ENCODE measurements at regions not wholly inside any gene's neighbourhood (a gene's known extent, or its start where the extent isn't known, plus 50 kb on each side); places are given as distances from the start of the nearest gene placed in this dataset.

- Histone ChIP-seq H3K4me1 (ENCODE audit: control insufficient read depth, insufficient read depth, low read length) (no peaks in the 10 kb centered on the region), H3K27me3 (replicated peaks; ENCODE audit: control insufficient read depth, insufficient read depth, low read length) (peaks cover 10% of the 10 kb centered on the region), H3K4me3 (ENCODE audit: low read length) (no peak overlapping the region), H3K9ac (ENCODE audit: low read length) (no peak overlapping the region), H3K9me3 (ENCODE audit: control insufficient read depth, low read length) (no peaks in the 10 kb centered on the region), H3K36me3 (ENCODE audit: control insufficient read depth, insufficient read depth, low read length, severe bottlenecking) (no peaks in the 10 kb centered on the region)
- DNase-seq (ENCODE audit: low read depth): no peak
Measured at GRCh38 chr9:1947438-1947837, 67.7 kb upstream of the SMARCA2 start.

GRCh38 chr9:1948541-1948940, 66.6 kb upstream of the SMARCA2 start:
- Histone ChIP-seq H3K27me3 (replicated peaks; ENCODE audit: control insufficient read depth, insufficient read depth, low read length) (peaks cover 10% of the 10 kb centered on the region), H3K4me1 (ENCODE audit: control insufficient read depth, insufficient read depth, low read length) (no peaks in the 10 kb centered on the region), H3K4me3 (ENCODE audit: low read length) (no peak overlapping the region), H3K9me3 (ENCODE audit: control insufficient read depth, low read length) (no peaks in the 10 kb centered on the region), H3K36me3 (ENCODE audit: control insufficient read depth, insufficient read depth, low read length, severe bottlenecking) (no peaks in the 10 kb centered on the region), H3K9ac (ENCODE audit: low read length) (no peak overlapping the region)
- no peak for DNase-seq (ENCODE audit: low read depth)

GRCh38 chr9:1951446-1951845, 63.7 kb upstream of the SMARCA2 start:
- H3K9ac ChIP-seq (ENCODE audit: low read length): no peak overlapping the region
- DNase-seq (ENCODE audit: low read depth): no peak
- peaks cover 10% of the 10 kb centered on the region for H3K27me3 ChIP-seq (replicated peaks; ENCODE audit: control insufficient read depth, insufficient read depth, low read length)
- H3K4me1 ChIP-seq (ENCODE audit: control insufficient read depth, insufficient read depth, low read length): no peaks in the 10 kb centered on the region
- no peak overlapping the region for H3K4me3 ChIP-seq (ENCODE audit: low read length)
- H3K9me3 ChIP-seq (ENCODE audit: control insufficient read depth, low read length): no peaks in the 10 kb centered on the region
- no peaks in the 10 kb centered on the region for H3K36me3 ChIP-seq (ENCODE audit: control insufficient read depth, insufficient read depth, low read length, severe bottlenecking)

- Histone ChIP-seq H3K4me3 (ENCODE audit: low read length) (no peak overlapping the region), H3K4me1 (ENCODE audit: control insufficient read depth, insufficient read depth, low read length) (no peaks in the 10 kb centered on the region), H3K27me3 (replicated peaks; ENCODE audit: control insufficient read depth, insufficient read depth, low read length) (peaks cover 10% of the 10 kb centered on the region), H3K9me3 (ENCODE audit: control insufficient read depth, low read length) (no peaks in the 10 kb centered on the region), H3K36me3 (ENCODE audit: control insufficient read depth, insufficient read depth, low read length, severe bottlenecking) (no peaks in the 10 kb centered on the region), H3K9ac (ENCODE audit: low read length) (no peak overlapping the region)
- no peak for DNase-seq (ENCODE audit: low read depth)
Measured at GRCh38 chr9:1952001-1952400, 63.1 kb upstream of the SMARCA2 start.

- Histone ChIP-seq H3K36me3 (ENCODE audit: control insufficient read depth, insufficient read depth, low read length, severe bottlenecking) (no peaks in the 10 kb centered on the region), H3K9ac (ENCODE audit: low read length) (no peak overlapping the region), H3K9me3 (ENCODE audit: control insufficient read depth, low read length) (no peaks in the 10 kb centered on the region), H3K27me3 (replicated peaks; ENCODE audit: control insufficient read depth, insufficient read depth, low read length) (peaks cover 10% of the 10 kb centered on the region), H3K4me1 (ENCODE audit: control insufficient read depth, insufficient read depth, low read length) (no peaks in the 10 kb centered on the region), H3K4me3 (ENCODE audit: low read length) (no peak overlapping the region)
- DNase-seq (ENCODE audit: low read depth): no peak
Measured at GRCh38 chr9:1954238-1954637, 60.9 kb upstream of the SMARCA2 start.

- DNase-seq (ENCODE audit: low read depth): no peak
- Histone ChIP-seq H3K4me3 (ENCODE audit: low read length) (no peak overlapping the region), H3K9me3 (ENCODE audit: control insufficient read depth, low read length) (no peaks in the 10 kb centered on the region), H3K4me1 (ENCODE audit: control insufficient read depth, insufficient read depth, low read length) (no peaks in the 10 kb centered on the region), H3K9ac (ENCODE audit: low read length) (no peak overlapping the region), H3K27me3 (replicated peaks; ENCODE audit: control insufficient read depth, insufficient read depth, low read length) (no peaks in the 10 kb centered on the region), H3K36me3 (ENCODE audit: control insufficient read depth, insufficient read depth, low read length, severe bottlenecking) (no peaks in the 10 kb centered on the region)
Measured at GRCh38 chr9:1956958-1957357, 58.2 kb upstream of the SMARCA2 start.

DNA sequence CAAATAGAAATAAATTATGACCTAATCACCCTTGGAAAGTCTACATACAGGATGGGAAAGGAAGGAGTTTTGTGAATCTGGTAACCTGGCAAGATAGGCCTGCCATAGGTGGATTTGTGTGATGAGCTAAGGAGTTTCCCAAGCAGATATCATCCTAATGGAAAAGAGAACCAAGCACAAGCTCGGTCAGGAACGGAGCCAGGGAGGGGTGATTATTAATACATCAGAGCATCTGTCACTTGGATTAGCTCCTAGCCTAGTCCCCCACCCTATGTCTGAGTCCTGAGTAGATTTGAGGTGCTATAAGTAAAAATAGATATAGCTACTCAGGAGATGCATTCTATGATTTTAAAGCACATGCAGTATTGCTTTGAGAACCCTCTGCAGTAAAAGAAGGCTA, 57.3 kb upstream of the SMARCA2 start:
- no peaks in the 10 kb centered on the region for H3K9me3 ChIP-seq (ENCODE audit: control insufficient read depth, low read length)
- H3K4me3 ChIP-seq (ENCODE audit: low read length): no peak overlapping the region
- H3K4me1 ChIP-seq (ENCODE audit: control insufficient read depth, insufficient read depth, low read length): no peaks in the 10 kb centered on the region
- no peak overlapping the region for H3K9ac ChIP-seq (ENCODE audit: low read length)
- no peak for DNase-seq (ENCODE audit: low read depth)
- no peaks in the 10 kb centered on the region for H3K36me3 ChIP-seq (ENCODE audit: control insufficient read depth, insufficient read depth, low read length, severe bottlenecking)
- no peaks in the 10 kb centered on the region for H3K27me3 ChIP-seq (replicated peaks; ENCODE audit: control insufficient read depth, insufficient read depth, low read length)

DNA sequence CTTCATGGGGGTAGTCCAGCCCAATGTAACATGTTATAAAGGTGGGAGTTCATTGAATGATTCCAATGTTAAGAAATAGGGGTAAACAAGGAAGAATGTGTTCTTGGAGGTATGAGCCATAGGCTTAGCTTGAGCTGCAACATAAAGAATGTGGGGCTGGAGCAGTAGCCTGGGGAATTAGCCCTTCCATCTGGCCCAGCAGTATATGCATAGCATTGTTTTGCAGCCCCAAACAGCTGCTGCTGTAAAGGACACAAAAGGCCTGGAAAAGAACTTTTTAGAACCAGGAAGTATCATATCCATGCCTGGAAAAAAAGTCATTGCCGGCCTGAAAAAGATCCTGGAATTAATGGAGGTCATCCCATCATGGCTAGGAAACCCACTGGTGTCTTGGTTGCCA, 55.8 kb upstream of the SMARCA2 start:
- no peaks in the 10 kb centered on the region for H3K9me3 ChIP-seq (ENCODE audit: control insufficient read depth, low read length)
- H3K27me3 ChIP-seq (replicated peaks; ENCODE audit: control insufficient read depth, insufficient read depth, low read length): no peaks in the 10 kb centered on the region
- H3K4me1 ChIP-seq (ENCODE audit: control insufficient read depth, insufficient read depth, low read length): no peaks in the 10 kb centered on the region
- H3K4me3 ChIP-seq (ENCODE audit: low read length): no peak overlapping the region
- H3K9ac ChIP-seq (ENCODE audit: low read length): no peak overlapping the region
- H3K36me3 ChIP-seq (ENCODE audit: control insufficient read depth, insufficient read depth, low read length, severe bottlenecking): no peaks in the 10 kb centered on the region
- no peak for DNase-seq (ENCODE audit: low read depth)

GRCh38 chr9:1960342-1961042, 54.7 kb upstream of the SMARCA2 start:
- no peaks in the 10 kb centered on the region for H3K36me3 ChIP-seq (ENCODE audit: control insufficient read depth, insufficient read depth, low read length, severe bottlenecking)
- no peak overlapping the region for H3K9ac ChIP-seq (ENCODE audit: low read length)
- no peak for DNase-seq (ENCODE audit: low read depth)
- no peaks in the 10 kb centered on the region for H3K9me3 ChIP-seq (ENCODE audit: control insufficient read depth, low read length)
- H3K4me3 ChIP-seq (ENCODE audit: low read length): no peak overlapping the region
- H3K27me3 ChIP-seq (replicated peaks; ENCODE audit: control insufficient read depth, insufficient read depth, low read length): no peaks in the 10 kb centered on the region
- no peaks in the 10 kb centered on the region for H3K4me1 ChIP-seq (ENCODE audit: control insufficient read depth, insufficient read depth, low read length)

GRCh38 chr9:1962122-1962521, 53.0 kb upstream of the SMARCA2 start:
- Histone ChIP-seq H3K9me3 (ENCODE audit: control insufficient read depth, low read length) (no peaks in the 10 kb centered on the region), H3K36me3 (ENCODE audit: control insufficient read depth, insufficient read depth, low read length, severe bottlenecking) (no peaks in the 10 kb centered on the region), H3K27me3 (replicated peaks; ENCODE audit: control insufficient read depth, insufficient read depth, low read length) (no peaks in the 10 kb centered on the region), H3K4me3 (ENCODE audit: low read length) (no peak overlapping the region), H3K4me1 (ENCODE audit: control insufficient read depth, insufficient read depth, low read length) (no peaks in the 10 kb centered on the region), H3K9ac (ENCODE audit: low read length) (no peak overlapping the region)
- DNase-seq (ENCODE audit: low read depth): no peak

DNA sequence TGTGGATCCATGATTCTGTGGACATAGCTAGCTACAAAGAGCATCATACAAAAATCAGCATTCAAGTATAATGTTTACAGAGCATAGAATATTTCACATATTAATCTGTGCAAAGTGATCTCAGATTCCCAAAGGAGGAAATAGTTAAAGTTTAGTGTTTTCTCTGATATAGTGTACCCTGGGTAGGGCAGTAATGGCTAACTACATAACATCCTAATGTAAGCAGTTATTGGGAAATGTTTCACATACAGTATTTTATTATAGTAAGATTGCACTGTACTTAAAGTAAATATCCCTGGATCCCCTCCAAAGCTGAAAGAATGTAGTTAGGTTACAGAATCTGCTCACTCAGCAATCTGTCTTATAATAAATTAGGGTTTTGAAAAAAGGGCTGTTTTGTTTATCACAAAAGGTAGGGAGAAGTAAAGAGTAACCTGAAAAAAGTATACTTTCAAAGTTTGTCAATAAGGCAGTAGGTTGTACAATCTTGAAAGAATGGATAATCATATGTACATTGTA, 52.5 kb upstream of the SMARCA2 start:
- no peak overlapping the region for H3K9ac ChIP-seq (ENCODE audit: low read length)
- no peak for DNase-seq (ENCODE audit: low read depth)
- H3K27me3 ChIP-seq (replicated peaks; ENCODE audit: control insufficient read depth, insufficient read depth, low read length): no peaks in the 10 kb centered on the region
- no peak overlapping the region for H3K4me3 ChIP-seq (ENCODE audit: low read length)
- H3K36me3 ChIP-seq (ENCODE audit: control insufficient read depth, insufficient read depth, low read length, severe bottlenecking): no peaks in the 10 kb centered on the region
- no peaks in the 10 kb centered on the region for H3K4me1 ChIP-seq (ENCODE audit: control insufficient read depth, insufficient read depth, low read length)
- H3K9me3 ChIP-seq (ENCODE audit: control insufficient read depth, low read length): no peaks in the 10 kb centered on the region

DNA sequence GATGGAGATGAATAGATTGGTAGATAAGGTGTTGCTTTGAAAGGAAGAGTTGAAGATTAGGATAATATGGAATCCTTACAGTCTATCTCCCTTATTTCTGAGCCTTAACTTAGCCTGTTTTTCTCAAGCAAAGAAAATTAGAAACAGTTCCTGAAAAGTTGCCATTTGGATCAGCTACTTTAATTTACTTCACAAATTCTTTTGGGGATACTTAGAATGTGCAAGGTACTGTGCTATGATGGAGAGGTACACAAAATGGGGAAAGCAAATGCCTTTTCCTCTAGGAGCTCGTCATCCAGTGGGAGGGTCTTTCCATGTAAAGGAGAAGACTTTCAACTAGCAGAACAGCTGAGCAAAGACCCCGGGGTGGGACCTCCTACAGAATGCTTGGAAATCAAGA, 51.1 kb upstream of the SMARCA2 start:
- no peak for DNase-seq (ENCODE audit: low read depth)
- Histone ChIP-seq H3K27me3 (replicated peaks; ENCODE audit: control insufficient read depth, insufficient read depth, low read length) (no peaks in the 10 kb centered on the region), H3K4me3 (ENCODE audit: low read length) (no peak overlapping the region), H3K9ac (ENCODE audit: low read length) (no peak overlapping the region), H3K36me3 (ENCODE audit: control insufficient read depth, insufficient read depth, low read length, severe bottlenecking) (no peaks in the 10 kb centered on the region), H3K4me1 (ENCODE audit: control insufficient read depth, insufficient read depth, low read length) (no peaks in the 10 kb centered on the region), H3K9me3 (ENCODE audit: control insufficient read depth, low read length) (no peaks in the 10 kb centered on the region)

All from adipocyte (in vitro differentiated cells).